Keratinocyte (primary cell): ENCODE measurements at regions not wholly inside any gene's neighbourhood (a gene's known extent, or its start where the extent isn't known, plus 50 kb on each side); places are given as distances from the start of the nearest gene placed in this dataset.

Experiments used
- CTCF ChIP-seq, 3 experiments: IDR thresholded peaks in 1 of 3; conservative IDR thresholded peaks in 1 of 3; optimal IDR thresholded peaks in 1 of 3; 2 replicates in 2 of 3; 3 replicates in 1 of 3; pipeline versions ENCODE3 to v1.5.1; 2011; ENCODE audit warnings: low read length in 3 of 3, mild to moderate bottlenecking in 3 of 3, moderate library complexity in 2 of 3, control low read depth in 1 of 3, inconsistent platforms in 1 of 3; ENCODE audit not compliant: insufficient read depth in 2 of 3; ENCODE audit errors: extremely low read depth in 1 of 3
- EZH2 ChIP-seq: IDR thresholded peaks from one replicate; pipeline ENCODE4 v1.6.1; 2012; ENCODE audit warnings: inconsistent platforms, mild to moderate bottlenecking, low read length, moderate library complexity

- no peak for TF ChIP-seq CTCF (optimal IDR thresholded peaks at IDR 0.05 in 1 of 3, IDR thresholded peaks at IDR 0.05 in 1 of 3, conservative IDR thresholded peaks at IDR 0.05 in 1 of 3; ENCODE audit: extremely low read depth in 1 of 3, insufficient read depth in 2 of 3, low read length in 3 of 3)
- TF ChIP-seq EZH2: no peak
These were observed 370.7 kb upstream of the IRX2 start for GRCh38 chr5:3122216-3122615.
